K562 (cell line): ENCODE measurements at regions not wholly inside any gene's neighbourhood (a gene's known extent, or its start where the extent isn't known, plus 50 kb on each side); places are given as distances from the start of the nearest gene placed in this dataset.

Source experiments
- ATAC-seq: fragments of 200-7000 bp; cut with Tn5 transposase; 3 replicates; pipeline ENCODE4 v1.9.1; 2020; ENCODE audit warnings: moderate library complexity
- BruUV-seq: library from RNA; stranded (reverse); fragments of 400-500 nt; replicated peaks from 2 replicates; lab custom pipeline; 2021; lab: Mats Ljungman, UMichigan
- CTCF ChIA-PET: fragments of 300-600 bp; formaldehyde crosslinking; extraction: SDS; loops from one replicate; lab custom pipeline; 2021; ENCODE audit warnings: low intra/inter-chr PET ratio; lab: Yijun Ruan, JAX
- POLR2A ChIA-PET: fragments of 300-600, 350-650 bp; sonication (Branson Sonifier 250); formaldehyde crosslinking; extraction: SDS; loops from one replicate; lab custom pipeline; 2021; ENCODE audit warnings: antibody characterized with exemption, inconsistent platforms; lab: Yijun Ruan, JAX
- DNase-seq, 4 experiments: peaks; one replicate each; pipeline versions ENCODE4 v3.0.0 to v3.0.0-alpha.2; 2011 to 2018; ENCODE audit warnings: low spot score in 3 of 4, mixed read lengths in 3 of 4; ENCODE audit errors: extremely low read depth in 1 of 4
- FAIRE-seq: peaks from 2 replicates; lab custom pipeline; 2011; peaks lifted over from hg19 to GRCh38; lab: Jason Lieb, UNC
- H2AFZ ChIP-seq: 2 replicates; pipeline ENCODE4 v1.6.0; 2011; ENCODE audit warnings: low read depth, low read length, control low read depth, inconsistent platforms
- H3K27ac ChIP-seq: fragments of 200-600 bp; 3 replicates; pipeline ENCODE4 v1.8.0; 2011; ENCODE audit warnings: low read depth, mild to moderate bottlenecking, control low read depth, inconsistent platforms, low read length, moderate library complexity, mixed read lengths; ENCODE audit errors: extremely low read depth
- H3K27me3 ChIP-seq, 2 experiments: fragments of 300-600 bp in 1 of 2; 2 replicates in 1 of 2; 3 replicates in 1 of 2; pipeline versions ENCODE4 v1.6.0 to v1.8.0; 2011; ENCODE audit warnings: inconsistent platforms in 2 of 2, low read length in 2 of 2, mild to moderate bottlenecking in 1 of 2, mixed read lengths in 1 of 2, moderate library complexity in 1 of 2; ENCODE audit not compliant: control insufficient read depth in 2 of 2, insufficient read depth in 2 of 2
- H3K36me3 ChIP-seq: fragments of 300-600 bp; 3 replicates; pipeline ENCODE4 v1.8.0; 2011; ENCODE audit warnings: mild to moderate bottlenecking, low read length, inconsistent platforms; ENCODE audit not compliant: control insufficient read depth, insufficient read depth
- H3K4me1 ChIP-seq, 2 experiments: fragments of 200-600 bp in 1 of 2; replicated peaks in 1 of 2; 2 replicates in 1 of 2; 3 replicates in 1 of 2; pipeline versions ENCODE4 v1.5.1 to v1.8.0; 2011; ENCODE audit warnings: inconsistent platforms in 2 of 2, low read length in 2 of 2, mild to moderate bottlenecking in 1 of 2, mixed read lengths in 1 of 2, moderate library complexity in 1 of 2; ENCODE audit not compliant: control insufficient read depth in 2 of 2, insufficient read depth in 2 of 2
- H3K4me2 ChIP-seq: 2 replicates; pipeline ENCODE4 v1.6.1; 2011; ENCODE audit warnings: low read length, control low read depth, inconsistent platforms, mixed read lengths; ENCODE audit not compliant: insufficient read depth
- H3K4me3 ChIP-seq: fragments of 200-600 bp; sonication (generic), shearing (Covaris generic); 2 replicates; pipeline ENCODE4 v1.5.1; 2016; ENCODE audit warnings: control low read depth, inconsistent platforms
- H3K79me2 ChIP-seq: fragments of 200-600 bp; 3 replicates; pipeline ENCODE4 v1.8.0; 2011; ENCODE audit warnings: low read length, inconsistent platforms; ENCODE audit not compliant: control insufficient read depth, insufficient read depth
- H3K9ac ChIP-seq, 2 experiments: 2 replicates each; pipeline versions ENCODE4 v1.6.0 to v1.6.1; 2011; ENCODE audit warnings: low read depth in 2 of 2, low read length in 2 of 2, control low read depth in 1 of 2, inconsistent platforms in 1 of 2, mild to moderate bottlenecking in 1 of 2, mixed read lengths in 1 of 2; ENCODE audit not compliant: insufficient read depth in 1 of 2
- H3K9me1 ChIP-seq: one replicate; pipeline ENCODE4 v1.6.0; 2011; ENCODE audit warnings: inconsistent platforms, mild to moderate bottlenecking, low read length, moderate library complexity; ENCODE audit not compliant: control insufficient read depth, insufficient read depth
- H3K9me3 ChIP-seq: replicated peaks from 2 replicates; pipeline ENCODE4 v1.5.1; 2011; ENCODE audit warnings: low read depth, low read length, inconsistent platforms; ENCODE audit not compliant: control insufficient read depth, insufficient read depth
- H4K20me1 ChIP-seq: replicated peaks from 2 replicates; pipeline ENCODE4 v1.6.1; 2011; ENCODE audit warnings: low read length, inconsistent platforms, mixed read lengths; ENCODE audit not compliant: control insufficient read depth, insufficient read depth
- ARNT ChIP-seq, 2 experiments: fragments of 450-650 bp; IDR thresholded peaks; 2 replicates each; pipeline ENCODE4 v1.6.1; 2016; ENCODE audit warnings: mild to moderate bottlenecking in 1 of 2
- HNRNPL ChIP-seq: fragments of 200-400 bp; formaldehyde crosslinking; IDR thresholded peaks from 2 replicates; pipeline ENCODE4 v1.6.1; 2017; ENCODE audit warnings: low read depth, mild to moderate bottlenecking, low read length
- MXI1 ChIP-seq: IDR thresholded peaks from 2 replicates; pipeline ENCODE4 v1.6.1; 2011; ENCODE audit warnings: low read depth, mild to moderate bottlenecking, improper control_type of control experiment, low read length
- PCBP2 ChIP-seq: fragments of 200-400 bp; formaldehyde crosslinking; IDR thresholded peaks from 2 replicates; pipeline ENCODE4 v1.6.1; 2018; ENCODE audit warnings: low read length, low read depth, mild to moderate bottlenecking, moderate library complexity; ENCODE audit not compliant: poor library complexity, severe bottlenecking
- SMARCA4 ChIP-seq: fragments of 450-650 bp; IDR thresholded peaks from 2 replicates; pipeline ENCODE4 v1.6.1; 2016
- SOX6 ChIP-seq: fragments of 450-650 bp; IDR thresholded peaks from 2 replicates; pipeline ENCODE4 v1.6.1; 2014; ENCODE audit warnings: mild to moderate bottlenecking
- TGIF2 ChIP-seq: sonication (generic); formaldehyde crosslinking; IDR thresholded peaks from 2 replicates; pipeline ENCODE4 v1.8.1; 2022; ENCODE audit warnings: mild to moderate bottlenecking, missing genetic modification reagents, moderate library complexity
- WGBS: fragments of 100-300 bp; shearing (Covaris generic); methylation state at CpG from one replicate; pipeline ENCODE4 v1.1.6; 2016; ENCODE audit warnings: low coverage, mixed read lengths; ENCODE audit not compliant: insufficient coverage; ENCODE audit errors: missing lambda C conversion rate; 5-methylcytosine and 5-hydroxymethylcytosine counted together
- in situ Hi-C: fragments of 300-500 bp; cut with MboI; formaldehyde crosslinking; loops from 4 replicates; pipeline ENCODE4 v1.15.0; 2018; ENCODE audit warnings: inconsistent platforms, mixed read lengths
- intact Hi-C: fragments of 100-400 bp; cut with micrococcal nuclease; formaldehyde crosslinking; loops from 2 replicates; pipeline ENCODE4 v1.14.2; 2022
- TF ChIP-seq, protein P1 (sequence below), 2 experiments: fragments of 450-650 bp in 1 of 2; sonication (generic) in 1 of 2; formaldehyde crosslinking; conservative IDR thresholded peaks; 2 replicates each; pipeline versions ENCODE4 v1.4.0 to v1.8.1; 2020 to 2022; ENCODE audit warnings: mild to moderate bottlenecking in 1 of 2, missing genetic modification reagents in 1 of 2
- TF ChIP-seq, protein P2 (sequence below): sonication (generic); formaldehyde crosslinking; IDR thresholded peaks from 2 replicates; pipeline ENCODE4 v1.8.1; 2023; ENCODE audit warnings: missing genetic modification reagents, mild to moderate bottlenecking, borderline replicate concordance

DNA sequence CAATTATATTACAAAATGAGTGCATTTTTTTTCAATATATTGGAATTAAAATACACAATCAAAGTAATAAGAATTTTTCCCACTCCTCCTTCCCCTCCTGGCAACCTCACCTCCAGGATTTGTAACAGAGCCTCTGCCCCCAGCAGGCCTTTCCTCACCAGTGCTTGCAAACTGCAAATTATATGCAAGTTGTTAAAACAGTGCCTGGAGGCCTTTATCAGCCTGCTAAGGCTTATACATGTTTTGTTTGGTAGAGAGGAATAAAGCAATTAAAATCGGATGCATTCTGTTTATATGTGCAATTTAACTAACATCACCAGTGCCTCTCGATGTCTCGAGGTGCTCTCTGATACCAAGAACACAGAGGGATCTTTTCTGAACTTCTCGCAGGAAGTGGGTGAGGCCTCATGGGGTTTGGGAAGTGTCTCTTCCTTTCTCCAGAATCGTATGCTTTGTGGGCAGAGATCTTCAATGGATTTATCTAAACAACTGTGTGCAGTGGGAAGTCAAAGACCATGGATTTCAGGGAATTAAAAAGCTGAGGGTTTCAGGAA is 186.8 kb downstream of the CDH26 start:
- no peak overlapping the region for H2AFZ ChIP-seq
- H4K20me1 ChIP-seq, result no peaks in the 10 kb centered on the region; the same call in 1 of the 2 replicates
- no peak overlapping the region for H3K27ac ChIP-seq
- DNase-seq (no peak), FAIRE-seq (no peak), ATAC-seq (no peak)
- in situ Hi-C loops (no loop called here), intact Hi-C loops (no loop called here)
- H3K4me3 ChIP-seq, result no peak overlapping the region
- H3K4me1 ChIP-seq, result no peaks in the 10 kb centered on the region
- CTCF ChIA-PET, result interaction anchor here (0.6 kb wide), 1 partner anchor 196 kb away, joined by 3 read pairs; no protein-coding TSS in a partner anchor
- TF ChIP-seq, protein P1, sequence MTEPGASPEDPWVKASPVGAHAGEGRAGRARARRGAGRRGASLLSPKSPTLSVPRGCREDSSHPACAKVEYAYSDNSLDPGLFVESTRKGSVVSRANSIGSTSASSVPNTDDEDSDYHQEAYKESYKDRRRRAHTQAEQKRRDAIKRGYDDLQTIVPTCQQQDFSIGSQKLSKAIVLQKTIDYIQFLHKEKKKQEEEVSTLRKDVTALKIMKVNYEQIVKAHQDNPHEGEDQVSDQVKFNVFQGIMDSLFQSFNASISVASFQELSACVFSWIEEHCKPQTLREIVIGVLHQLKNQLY (CRISPR knock-in tag; conservative IDR thresholded peaks at IDR 0.05), result no peak
- no peak for TF ChIP-seq ARNT (IDR thresholded peaks at IDR 0.05)
- TF ChIP-seq HNRNPL, result no peak
- TF ChIP-seq, protein P2, sequence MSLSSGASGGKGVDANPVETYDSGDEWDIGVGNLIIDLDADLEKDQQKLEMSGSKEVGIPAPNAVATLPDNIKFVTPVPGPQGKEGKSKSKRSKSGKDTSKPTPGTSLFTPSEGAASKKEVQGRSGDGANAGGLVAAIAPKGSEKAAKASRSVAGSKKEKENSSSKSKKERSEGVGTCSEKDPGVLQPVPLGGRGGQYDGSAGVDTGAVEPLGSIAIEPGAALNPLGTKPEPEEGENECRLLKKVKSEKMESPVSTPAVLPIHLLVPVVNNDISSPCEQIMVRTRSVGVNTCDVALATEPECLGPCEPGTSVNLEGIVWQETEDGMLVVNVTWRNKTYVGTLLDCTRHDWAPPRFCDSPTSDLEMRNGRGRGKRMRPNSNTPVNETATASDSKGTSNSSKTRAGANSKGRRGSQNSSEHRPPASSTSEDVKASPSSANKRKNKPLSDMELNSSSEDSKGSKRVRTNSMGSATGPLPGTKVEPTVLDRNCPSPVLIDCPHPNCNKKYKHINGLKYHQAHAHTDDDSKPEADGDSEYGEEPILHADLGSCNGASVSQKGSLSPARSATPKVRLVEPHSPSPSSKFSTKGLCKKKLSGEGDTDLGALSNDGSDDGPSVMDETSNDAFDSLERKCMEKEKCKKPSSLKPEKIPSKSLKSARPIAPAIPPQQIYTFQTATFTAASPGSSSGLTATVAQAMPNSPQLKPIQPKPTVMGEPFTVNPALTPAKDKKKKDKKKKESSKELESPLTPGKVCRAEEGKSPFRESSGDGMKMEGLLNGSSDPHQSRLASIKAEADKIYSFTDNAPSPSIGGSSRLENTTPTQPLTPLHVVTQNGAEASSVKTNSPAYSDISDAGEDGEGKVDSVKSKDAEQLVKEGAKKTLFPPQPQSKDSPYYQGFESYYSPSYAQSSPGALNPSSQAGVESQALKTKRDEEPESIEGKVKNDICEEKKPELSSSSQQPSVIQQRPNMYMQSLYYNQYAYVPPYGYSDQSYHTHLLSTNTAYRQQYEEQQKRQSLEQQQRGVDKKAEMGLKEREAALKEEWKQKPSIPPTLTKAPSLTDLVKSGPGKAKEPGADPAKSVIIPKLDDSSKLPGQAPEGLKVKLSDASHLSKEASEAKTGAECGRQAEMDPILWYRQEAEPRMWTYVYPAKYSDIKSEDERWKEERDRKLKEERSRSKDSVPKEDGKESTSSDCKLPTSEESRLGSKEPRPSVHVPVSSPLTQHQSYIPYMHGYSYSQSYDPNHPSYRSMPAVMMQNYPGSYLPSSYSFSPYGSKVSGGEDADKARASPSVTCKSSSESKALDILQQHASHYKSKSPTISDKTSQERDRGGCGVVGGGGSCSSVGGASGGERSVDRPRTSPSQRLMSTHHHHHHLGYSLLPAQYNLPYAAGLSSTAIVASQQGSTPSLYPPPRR, result no peak
- TF ChIP-seq TGIF2 (CRISPR knock-in tag), result no peak
- no peak for TF ChIP-seq SOX6
- no peak for TF ChIP-seq MXI1
- TF ChIP-seq SMARCA4, result no peak
- no peak for TF ChIP-seq PCBP2
- 0% methylated on average over 5 of the region's 5 CpGs for WGBS
- no peak overlapping the region for H3K9ac ChIP-seq
- no TSS peak for BruUV-seq
- H3K9me3 ChIP-seq, result no peaks in the 10 kb centered on the region
- H3K9me1 ChIP-seq, result no peaks in the 10 kb centered on the region
- H3K4me2 ChIP-seq, result no peak overlapping the region
- H3K79me2 ChIP-seq, result no peaks in the 10 kb centered on the region
- POLR2A ChIA-PET, result no interaction called here
- no peaks in the 10 kb centered on the region for H3K36me3 ChIP-seq
- no peaks in the 10 kb centered on the region for H3K27me3 ChIP-seq
